GM21515 (cell line): ENCODE measurements at regions not wholly inside any gene's neighbourhood (a gene's known extent, or its start where the extent isn't known, plus 50 kb on each side); places are given as distances from the start of the nearest gene placed in this dataset.

Experiments
- ATAC-seq: cut with Tn5 transposase; IDR thresholded peaks from one replicate; pipeline ENCODE4 v1.9.1; 2021; ENCODE audit not compliant: unreplicated experiment

- ATAC-seq, result no peak
Measured at GRCh38 chr11:80584661-80585060, 1143.8 kb upstream of the TENM4 start.

GRCh38 chr11:80569832-80570231, 1129.0 kb upstream of the TENM4 start:
- no peak for ATAC-seq

DNA sequence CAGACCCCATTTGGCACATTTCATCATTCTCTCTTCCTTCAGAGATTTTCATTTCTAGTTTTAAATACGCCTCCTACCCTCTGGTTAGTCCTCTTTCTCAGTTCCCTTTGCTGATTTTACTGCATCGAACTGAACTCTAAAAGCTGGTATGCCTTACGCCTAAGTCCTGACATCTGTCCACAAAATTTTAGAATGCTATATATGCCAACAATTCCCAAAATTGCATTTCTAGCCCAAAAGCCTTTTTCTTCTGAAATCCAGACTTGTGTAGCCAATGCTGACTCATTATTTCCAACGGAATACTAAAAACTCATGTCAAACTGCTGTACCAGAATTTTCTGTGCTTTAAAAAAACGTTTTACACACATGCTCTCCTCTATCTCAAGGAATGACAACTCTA, 1124.4 kb upstream of the TENM4 start:
- no peak for ATAC-seq

DNA sequence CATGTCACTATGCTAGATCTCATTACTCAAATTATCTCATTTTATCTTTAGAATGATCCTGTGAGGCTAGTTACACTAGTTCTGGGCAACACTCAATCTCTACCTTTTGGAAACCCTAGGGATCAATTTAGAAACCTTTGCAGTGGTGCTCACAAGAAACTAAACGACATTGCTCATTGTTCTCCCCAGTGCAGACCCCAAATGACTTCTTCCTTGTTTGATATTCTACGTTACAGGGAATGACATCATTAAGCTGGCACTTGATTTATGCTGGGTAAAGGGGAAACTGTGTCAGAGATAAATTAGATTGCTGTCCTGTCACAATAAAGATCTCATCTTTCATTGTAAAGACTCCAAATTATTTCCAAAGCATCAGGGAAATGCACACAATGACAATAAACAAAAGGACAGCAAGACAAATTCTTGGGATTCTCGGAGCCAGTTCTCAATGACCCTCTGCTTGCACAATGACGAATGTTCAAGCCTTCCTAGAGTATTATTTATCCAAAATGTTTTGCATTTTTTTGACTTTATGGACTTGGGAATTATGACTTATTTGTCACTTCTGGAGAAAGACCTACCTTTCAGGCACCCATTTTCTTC, 1121.8 kb upstream of the TENM4 start:
- no peak for ATAC-seq

DNA sequence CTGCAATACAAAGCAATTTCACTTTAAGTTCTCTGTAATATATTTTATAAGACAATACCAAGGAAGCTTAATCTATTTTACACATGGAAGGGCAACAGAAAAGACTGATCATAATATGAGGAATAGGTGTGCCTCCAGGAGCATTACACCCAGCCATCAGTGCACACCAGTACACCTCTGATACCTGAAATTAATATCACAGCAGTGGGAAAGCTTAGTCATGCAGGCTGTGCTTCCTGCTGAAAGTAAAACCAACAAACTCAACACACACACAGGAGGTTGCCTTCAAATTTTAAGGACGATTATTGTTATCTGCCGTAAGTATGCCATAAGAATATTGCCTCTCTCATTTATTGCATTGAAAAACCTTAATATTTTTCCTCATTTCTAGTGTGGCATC, 1119.1 kb upstream of the TENM4 start:
- ATAC-seq, result no peak

DNA sequence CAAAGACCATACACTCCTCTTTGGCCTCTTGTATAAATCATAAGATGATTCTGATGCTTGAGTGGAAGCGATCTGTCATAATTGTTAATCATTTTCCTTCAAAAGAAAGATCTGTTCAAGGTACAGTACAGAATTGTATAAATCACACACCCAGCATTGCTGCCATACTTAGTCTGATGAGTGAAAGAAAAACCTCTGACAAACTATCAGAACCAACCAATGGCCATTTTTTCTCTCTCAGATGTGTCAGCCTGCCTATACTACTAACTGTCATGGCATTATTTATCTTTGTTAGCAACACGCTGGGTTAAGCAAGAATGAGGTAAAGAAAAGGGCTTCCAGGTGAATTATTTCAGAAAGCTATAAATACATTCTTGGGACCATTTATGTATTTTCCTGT, 1112.7 kb upstream of the TENM4 start:
- ATAC-seq, result no peak

- ATAC-seq, result no peak
Measured at GRCh38 chr11:80542704-80543103, 1101.9 kb upstream of the TENM4 start.

DNA sequence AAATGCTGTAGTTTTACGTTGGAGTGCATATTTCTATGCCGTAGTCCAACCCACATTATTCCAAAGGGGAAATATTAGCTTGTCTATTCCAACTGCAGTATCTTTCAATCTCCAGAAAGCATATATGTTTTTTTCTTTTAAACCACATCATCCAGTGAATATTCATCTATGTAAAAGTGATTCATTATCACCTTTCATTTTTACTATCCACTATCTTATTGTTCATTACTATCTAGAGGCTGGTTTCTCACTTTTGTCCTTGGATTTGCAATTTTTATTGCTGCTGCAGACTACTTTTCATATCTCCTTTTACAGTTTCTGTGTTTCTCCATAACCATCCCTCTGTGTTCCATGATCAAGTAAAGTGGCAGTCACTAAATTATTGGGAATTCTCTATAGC, 1097.2 kb upstream of the TENM4 start:
- ATAC-seq, result no peak

DNA sequence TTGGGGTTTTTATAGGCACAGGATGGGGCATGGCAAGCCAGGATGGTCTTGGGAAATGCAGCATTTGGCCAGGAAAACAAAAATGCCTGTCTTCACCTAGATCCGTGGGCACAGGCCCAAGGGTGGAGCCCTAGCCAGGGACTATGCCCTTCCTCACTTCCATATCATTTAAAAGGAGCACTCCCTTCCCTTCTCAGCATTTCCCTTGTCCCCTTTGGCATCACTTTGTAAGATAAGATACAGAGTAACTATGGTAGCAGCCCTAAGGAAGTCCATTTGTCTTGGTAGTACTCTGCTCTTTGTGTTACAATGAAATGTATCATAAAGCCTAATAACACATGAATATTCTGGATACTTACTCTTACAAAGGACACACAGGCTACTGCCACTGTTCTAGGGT, 1092.6 kb upstream of the TENM4 start:
- no peak for ATAC-seq

DNA sequence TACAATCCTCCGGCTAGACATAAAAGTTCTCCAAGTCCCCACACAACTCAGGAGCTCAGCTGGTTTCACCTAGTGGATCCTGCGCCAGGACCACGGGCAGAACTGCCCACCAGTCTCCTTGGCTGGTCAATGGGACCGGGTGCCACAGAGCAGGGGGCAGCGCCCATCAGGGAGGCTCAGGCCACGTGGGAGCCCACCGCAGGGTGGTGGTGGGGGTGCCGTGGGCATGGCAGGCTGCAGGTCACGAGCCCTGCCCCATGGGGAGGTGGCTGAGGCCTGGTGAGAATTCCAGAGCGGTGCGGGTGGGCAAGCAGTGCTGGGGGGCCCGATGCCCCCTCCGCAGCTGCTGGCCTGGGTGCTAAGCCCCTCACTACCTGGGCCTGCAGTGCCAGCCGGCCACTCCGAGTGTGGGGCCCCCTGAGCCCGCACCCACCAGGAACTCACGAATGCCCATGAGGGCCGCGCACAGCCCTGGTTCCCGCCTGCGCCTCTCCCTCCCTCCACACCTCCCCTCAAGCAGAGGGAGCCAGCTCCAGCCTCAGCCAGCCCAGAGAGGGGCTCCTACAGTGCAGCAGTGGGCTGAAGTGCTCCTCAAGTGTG, 1091.9 kb upstream of the TENM4 start:
- no peak for ATAC-seq

GRCh38 chr11:80529726-80530125, 1088.9 kb upstream of the TENM4 start:
- ATAC-seq, result no peak

DNA sequence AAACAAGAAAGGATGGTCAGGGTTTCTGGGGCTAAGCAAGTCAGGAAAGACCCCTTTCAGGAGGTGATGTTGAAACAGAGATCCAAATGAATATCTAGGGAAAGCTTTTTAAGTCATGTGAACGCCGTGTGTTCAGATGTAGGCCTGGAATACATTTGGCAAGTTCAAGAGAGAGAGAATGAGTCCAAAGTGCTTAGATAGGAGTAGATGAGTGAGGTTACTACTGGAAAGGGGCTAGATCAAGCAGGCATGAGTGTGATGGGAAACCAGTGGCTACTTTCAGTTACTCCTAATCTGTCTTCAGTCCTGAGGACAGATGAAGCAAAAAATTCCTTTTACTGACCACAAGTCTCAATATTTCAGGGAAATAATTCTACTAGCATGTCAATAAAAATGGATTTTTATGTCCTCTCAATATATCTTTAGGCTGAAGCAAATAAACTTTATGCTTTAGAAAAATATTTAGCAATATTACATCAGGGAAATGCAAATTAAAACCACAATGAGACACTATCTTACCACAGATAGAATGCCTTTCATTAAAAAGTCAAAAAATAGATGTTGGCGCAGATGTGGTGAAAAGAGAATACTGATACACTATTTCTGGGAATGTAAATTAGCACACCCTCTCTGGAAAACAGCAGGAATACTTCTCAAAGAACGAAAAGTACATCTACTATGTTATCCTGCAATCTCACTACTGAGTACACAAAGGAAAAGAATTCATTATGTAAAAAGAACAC, 1085.0 kb upstream of the TENM4 start:
- no peak for ATAC-seq

GRCh38 chr11:80524349-80524748, 1083.5 kb upstream of the TENM4 start:
- ATAC-seq, result no peak

- no peak for ATAC-seq
Measured at GRCh38 chr11:80523057-80523456, 1082.2 kb upstream of the TENM4 start.

- no peak for ATAC-seq
Measured at GRCh38 chr11:80521592-80521991, 1080.8 kb upstream of the TENM4 start.

GRCh38 chr11:80520507-80520887, 1079.7 kb upstream of the TENM4 start:
- ATAC-seq, result no peak

DNA sequence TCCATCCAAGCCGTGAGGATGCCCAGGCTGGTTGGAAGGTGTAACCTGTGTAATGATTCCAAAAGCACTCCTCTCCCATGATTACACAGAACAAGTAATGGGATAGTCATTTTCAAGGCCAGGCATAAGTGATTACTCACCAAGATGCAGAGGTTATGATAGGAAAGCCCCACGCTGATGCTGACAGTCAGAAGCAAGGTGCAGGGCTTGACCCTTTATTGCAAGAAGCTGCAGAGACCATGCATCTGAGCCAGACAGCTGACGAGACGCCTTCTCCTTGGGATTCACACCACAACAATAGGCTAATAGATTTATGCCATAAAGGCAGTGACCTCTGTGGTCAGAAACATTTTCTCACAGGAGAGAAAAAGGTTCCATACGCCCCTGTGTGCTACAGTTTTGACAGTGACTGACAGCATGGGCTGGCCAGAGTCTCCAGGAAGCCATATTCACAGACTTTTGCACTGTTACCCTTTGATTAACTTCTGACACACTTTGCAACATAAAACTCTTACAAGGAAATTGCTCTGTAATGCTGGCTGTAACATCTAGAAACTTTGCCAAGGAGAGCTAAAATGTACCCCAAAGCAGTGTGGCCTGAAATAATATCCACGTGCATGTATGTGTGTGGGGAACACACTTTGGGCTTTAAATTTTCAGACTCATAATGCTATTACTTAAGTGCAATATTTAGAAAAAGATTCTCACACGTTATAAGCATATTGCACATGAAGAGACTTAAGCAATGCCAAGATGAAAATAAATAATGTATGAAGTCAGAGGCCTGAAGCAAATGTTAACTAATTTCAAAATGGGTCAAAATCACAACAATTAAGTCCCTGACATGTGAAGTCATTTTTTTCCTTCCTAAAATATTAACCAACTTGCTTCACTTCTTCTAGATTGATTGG, 1079.0 kb upstream of the TENM4 start:
- no peak for ATAC-seq

DNA sequence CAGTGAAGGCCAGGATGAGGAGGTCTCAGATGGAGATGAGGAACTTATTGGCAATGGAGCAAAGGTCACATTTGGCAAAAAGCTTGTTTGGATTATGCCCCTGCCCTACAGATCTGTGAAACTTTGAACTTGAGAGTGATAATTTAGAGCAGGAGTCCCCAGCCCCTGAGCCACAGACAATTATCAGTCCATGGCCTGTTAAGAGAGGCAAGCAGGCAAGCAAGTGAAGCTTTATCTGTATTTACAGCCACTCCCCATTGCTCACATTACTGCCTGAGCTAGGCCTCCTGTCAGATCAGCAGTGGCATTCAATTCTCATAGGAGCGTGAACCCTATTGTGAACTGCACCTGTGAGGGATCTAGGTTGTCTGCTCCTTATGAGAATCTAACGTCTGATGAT, 1076.9 kb upstream of the TENM4 start:
- no peak for ATAC-seq

DNA sequence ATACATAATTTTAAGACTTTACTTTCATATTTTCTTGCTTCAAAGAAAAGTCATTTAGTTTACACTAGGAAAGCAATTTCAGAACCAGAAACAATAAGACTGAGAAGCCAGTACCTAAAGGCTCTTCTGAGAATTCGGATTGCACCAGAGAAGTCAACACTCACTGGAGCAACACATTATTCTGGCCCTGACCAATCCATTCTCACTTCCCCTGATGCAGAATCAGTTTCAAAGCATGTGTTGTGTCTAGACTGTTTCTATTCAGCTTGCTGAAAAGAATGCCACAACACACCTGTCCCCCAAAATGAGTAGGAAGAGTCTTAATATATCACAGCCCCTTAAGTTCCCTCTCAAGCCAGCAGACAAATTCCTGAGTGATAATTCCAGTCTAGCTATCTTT, 1074.3 kb upstream of the TENM4 start:
- ATAC-seq, result no peak

DNA sequence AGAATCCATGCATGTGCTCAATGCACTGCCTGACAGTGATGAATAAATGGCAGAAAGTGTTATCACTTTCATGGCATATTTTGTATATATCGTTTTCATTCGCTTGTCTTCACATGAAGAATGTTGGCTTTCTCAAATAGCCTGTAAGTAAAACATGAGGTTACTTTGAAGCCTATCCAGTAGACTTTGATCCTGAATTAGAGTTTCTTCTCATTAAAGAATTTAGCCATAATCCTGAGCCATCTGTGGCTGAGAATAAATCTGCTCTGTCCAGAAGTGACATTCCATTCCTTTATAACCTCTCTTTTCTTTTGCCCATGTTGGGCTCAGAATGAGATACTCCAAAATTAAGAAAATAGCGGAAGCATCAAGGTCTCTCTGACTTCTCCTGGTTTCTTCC, 1071.7 kb upstream of the TENM4 start:
- no peak for ATAC-seq

- ATAC-seq, result no peak
Measured at GRCh38 chr11:80505771-80506170, 1064.9 kb upstream of the TENM4 start.

- no peak for ATAC-seq
Measured at GRCh38 chr11:80503990-80504389, 1063.2 kb upstream of the TENM4 start.
